NCI-H446 treated with DMSO at 0.1 percent for 48 hours (cell line): ENCODE measurements at regions not wholly inside any gene's neighbourhood (a gene's known extent, or its start where the extent isn't known, plus 50 kb on each side); places are given as distances from the start of the nearest gene placed in this dataset.
A peak's percentile ranks its signal among the peaks of the same experiment; 100 is the strongest.

Experiments used
- DNase-seq: peaks from one replicate; lab custom pipeline; 2025; lab: John Stamatoyannopoulos, UW

DNA sequence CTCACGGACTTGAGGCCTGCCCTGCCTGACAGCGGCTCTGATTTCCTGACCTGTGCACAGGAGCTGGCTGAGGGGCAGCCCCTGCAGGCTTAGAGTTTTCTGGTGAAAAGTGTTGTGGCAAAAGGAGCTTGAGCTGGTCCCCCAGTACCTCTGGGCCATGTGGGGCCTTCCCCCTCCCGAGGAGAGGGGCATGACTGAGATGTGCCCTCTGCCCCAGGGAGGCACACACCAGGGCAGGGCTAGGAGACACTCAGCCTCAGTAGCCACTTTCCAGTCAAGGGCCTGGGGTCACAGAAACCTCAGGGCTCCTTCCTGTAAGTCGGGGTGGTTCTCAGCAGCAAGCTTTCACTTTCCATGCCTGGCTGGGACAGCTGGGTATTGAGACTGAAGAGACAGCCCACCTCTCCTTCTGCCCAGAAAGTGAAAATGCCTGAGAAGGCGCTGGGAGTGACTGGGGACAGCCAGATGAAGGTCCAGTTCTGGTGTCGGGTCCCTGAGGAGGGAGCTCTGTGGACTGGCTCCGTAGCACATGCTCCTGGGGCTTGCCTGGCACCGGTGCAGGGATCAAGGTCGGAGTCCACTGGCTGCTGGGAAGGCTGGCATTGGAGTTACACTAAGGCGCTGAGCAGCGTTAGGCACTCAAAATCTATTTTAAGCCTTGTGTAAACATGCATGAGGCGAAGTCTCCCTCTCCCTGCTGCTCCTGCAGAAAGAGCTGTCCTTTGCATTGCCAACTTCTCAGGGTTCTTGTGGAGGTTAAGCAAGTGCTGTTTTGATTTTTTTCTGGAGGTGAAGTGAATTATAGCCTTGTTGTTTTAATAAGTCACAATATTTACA, 394.9 kb downstream of the GADD45G start:
- peak; percentile 53 for DNase-seq

DNA sequence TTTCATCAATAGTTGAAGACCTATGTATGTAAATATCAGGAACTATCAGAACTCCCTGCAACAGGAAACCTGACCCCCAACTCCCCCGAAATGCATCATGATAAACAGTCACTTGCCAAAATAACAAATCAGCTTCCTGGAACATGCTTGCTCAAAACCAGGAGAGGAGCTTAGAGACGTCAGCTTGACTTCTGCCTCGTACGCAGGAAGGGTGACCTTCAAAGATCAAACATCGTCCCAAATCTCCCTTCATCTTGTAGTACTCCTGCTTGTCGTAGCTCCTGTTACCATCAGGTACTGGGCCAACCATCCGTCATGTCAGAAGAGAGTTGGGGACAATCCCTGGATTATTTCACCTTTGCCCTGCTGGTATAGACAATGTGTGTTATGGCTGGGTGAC, 396.1 kb downstream of the GADD45G start:
- no peak for DNase-seq

DNA sequence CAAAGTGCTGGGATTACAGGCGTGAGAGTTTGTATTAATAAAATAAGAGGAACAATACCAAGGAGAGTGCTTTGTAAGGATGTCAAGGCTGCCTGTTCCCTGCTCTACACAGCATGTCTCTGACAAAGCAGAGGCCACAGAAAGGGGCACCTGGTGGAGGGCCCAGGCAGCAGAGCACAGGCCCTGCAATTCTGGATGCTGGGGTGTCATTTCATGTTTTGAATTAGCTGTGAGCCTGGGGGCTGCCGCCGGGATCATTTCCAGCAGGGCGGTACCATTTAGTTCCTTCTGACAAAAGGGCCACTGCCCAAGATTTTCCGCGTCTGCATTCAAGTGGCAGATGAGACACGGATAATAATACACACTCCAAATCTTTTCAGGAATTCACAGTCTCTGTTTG, 396.9 kb downstream of the GADD45G start:
- DNase-seq, result no peak

DNA sequence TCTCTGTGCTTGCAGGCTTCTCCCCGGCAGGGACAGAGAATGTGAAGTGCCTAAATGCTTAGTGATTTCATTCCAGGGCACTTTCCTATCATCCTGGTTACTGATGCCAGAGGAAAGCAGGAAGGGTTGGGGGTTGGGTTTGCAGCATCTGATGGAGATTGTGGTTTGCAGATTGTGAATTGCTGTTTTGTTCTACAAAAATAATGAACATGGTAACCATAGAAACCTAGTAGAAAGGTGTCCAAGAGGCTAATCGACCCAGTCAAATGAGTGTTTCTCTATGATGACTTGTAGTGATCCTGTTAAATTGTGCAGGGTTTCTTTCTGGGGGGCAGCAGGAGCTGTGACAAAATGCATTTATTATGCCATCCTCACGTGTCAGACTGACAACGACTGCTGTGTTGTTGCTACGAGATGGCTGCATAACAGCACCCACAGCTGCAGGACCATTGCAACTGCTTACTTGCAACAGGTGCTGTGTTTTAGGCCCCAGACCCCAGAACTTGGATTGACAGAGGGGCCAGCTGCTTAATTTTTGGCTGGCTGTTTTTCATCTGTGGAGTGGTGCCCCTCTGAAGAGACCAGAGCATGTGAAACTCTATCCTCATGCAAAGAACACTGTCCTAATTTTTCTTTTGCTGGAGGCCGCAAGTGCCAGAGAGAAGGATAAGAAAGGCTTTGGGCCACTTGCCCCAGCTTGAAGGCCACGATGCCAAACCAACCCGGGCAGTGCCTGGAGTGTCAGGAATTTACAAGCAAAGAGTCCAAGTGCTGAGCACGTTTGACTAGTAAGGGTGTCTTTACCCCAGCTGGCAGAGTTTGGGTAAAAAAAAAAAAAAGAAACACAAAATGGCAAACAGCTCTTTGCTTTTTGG, 397.8 kb downstream of the GADD45G start:
- peak; percentile 21 for DNase-seq

DNA sequence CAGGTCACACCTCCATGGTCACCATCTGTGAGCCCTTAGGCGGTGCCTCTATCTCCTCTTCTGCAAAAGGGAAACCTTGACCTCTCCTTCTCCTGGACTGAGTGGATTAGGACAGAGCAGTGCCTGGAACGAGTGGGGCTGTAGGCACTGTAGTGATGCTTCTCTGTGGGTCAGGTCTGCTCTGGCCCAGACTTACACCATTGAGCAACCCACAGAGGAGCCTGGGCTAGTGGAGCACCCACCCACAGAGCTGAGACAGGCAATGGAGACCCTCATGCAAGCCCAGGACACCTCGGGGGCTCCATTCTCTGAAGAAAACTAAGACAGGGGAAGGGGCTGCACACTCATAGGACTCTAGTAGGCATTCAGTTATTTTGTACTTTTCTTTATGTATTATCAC, 400.6 kb downstream of the GADD45G start:
- no peak for DNase-seq

DNA sequence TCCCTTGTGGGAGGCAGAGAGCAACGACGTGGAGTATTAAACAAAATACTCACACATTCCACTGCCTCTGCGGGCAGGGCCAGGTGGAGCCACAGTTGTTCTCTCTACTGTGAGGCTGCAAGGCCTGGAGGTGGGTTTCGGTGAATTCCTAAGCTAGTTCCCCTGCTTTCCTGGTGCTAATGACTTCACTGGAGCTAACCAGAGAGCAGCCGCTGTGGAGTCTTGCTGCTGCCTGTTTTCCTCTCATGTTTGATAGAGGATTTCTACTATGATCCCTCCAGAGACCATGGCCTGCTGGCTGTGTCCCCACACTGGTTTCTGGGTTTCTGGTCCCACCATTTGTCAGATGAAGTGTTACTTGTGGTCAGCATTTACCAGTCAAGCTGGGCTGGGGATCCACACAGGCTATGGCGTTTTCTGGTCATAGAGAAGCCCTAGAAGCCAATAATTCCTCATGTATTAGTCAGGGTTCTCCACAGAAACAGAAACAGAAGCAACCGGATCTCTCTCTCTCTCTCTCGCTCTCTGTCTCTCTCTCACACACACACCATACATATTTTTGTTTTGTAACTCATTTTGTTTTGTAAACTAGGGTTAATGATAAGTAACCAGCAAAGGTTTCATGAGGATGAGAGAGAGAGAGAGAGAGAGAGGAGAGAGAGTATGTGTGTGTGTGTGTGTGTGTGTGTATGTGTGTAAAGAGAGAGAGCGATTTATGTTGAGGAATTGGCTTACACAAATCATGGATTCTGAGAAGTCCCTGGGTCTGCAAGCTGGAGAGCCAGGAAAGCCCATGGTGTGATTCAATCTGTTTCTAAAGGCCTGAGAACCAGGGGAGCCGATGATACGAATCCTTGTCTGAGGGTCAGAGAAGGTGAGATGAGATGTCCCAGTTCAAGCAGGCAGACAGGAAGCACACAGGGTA, 403.0 kb downstream of the GADD45G start:
- no peak for DNase-seq

DNA sequence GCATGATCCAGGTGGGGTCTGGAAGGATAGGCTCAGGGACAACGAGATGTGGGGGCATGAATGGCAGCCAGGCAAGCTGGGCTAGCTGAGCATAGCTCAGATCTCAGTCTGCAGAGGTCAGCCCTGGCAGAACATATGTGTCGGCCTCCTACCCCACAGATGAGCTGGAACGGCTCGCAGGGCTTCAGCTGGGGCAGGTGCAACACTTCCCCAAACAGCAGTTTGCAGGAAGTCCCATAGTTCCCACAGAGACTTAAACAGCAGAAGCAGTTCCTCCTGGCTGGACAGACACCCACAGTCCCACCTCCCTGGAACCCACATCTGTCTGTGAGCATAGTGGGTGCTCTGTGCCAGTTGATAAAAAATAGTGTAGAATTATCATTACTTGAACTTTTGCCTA, 404.6 kb downstream of the GADD45G start:
- no peak for DNase-seq

DNA sequence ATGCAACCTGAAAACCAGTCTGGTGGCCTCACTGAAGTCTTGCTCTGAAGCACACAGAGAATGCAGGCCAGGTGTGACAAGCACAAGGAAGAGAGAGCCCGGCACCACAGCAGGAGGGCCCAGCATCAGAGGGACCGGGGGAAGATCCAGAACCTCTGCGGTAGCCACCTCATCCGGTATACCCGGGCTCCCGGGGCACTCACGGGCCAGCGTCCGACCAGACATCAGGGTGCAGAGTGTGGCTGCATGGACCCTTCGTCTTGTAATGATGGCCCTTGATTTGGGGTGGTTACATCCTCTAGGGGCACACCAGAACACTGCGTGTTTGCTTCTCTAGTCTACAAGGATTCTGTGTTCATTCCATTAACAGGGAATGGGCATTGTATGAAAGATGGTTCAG, 406.0 kb downstream of the GADD45G start:
- no peak for DNase-seq

DNA sequence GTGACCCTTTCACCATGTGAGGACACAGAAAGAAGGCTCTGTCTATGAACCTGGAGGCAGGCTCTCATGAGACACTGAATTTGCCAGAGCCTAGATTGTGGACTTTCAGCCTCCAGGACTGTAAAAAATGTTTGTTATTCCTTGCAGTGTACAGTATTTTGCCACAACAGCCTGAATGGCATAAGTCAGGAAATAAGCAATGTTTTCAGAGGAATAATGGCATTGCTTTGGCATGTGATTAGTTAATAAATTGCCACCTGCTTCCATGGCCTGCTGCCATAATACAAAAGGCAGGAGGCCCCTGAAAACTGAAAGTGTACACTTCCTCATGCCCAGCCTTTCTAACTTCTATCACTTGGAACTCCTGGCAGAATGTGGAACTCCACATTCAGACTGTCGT, 408.1 kb downstream of the GADD45G start:
- no peak for DNase-seq

DNA sequence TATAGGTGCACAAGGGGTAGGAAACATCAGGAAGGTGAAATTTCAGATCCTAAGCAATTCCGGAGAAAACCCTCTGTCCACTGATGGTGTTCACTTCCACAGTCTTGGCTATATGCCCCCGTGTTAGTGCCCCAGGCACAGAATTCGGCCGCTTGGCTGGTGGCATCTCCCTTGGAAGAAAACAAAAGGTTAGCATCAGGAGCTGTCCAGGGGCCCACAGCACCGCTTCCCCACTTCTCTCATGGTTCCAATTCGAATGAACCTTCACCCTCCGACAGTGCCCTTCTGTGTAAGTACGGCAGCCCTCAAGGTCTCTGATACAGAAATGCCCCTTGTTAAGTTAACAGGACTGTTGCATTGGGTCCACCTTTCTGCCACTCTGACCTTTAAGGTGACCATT, 409.0 kb downstream of the GADD45G start:
- DNase-seq, result no peak

DNA sequence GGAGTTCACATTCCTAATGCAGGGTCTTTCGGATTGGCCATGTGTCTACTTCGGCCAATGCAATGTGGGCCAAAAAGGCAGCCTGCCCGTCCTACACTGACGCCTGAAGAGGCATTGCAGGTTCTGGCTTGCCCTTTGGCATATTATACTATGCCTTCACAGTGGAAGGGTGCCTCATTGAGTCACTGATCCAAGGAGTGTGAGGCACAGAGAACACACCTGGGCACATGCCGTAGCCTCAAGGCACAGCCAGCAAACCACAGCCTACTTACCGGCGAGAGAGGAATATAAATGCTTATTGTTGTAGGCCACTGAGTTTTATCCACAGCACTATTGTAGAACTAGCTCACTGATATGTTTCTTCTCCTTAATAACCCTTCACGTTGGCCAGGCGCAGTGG, 409.6 kb downstream of the GADD45G start:
- no peak for DNase-seq

DNA sequence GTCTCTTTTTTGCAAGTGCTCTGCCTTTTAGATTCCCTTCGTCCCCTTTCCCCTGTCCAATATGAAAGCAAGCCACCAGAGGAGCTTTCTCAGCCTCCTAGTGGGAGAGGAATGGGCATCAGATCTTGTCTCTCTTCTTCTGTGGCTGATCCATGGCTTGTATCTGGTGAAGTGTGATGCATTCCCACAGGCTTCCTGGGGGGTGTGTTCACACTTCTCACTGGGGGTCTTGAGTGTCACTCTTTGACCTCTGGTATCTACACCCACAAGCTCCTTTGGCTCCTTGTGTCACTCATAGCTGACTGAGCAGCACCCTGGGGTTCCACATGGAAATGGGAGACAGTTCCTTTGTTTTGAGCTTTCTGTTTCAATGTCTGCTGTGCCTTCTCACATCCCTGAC, 411.5 kb downstream of the GADD45G start:
- DNase-seq, result no peak

DNA sequence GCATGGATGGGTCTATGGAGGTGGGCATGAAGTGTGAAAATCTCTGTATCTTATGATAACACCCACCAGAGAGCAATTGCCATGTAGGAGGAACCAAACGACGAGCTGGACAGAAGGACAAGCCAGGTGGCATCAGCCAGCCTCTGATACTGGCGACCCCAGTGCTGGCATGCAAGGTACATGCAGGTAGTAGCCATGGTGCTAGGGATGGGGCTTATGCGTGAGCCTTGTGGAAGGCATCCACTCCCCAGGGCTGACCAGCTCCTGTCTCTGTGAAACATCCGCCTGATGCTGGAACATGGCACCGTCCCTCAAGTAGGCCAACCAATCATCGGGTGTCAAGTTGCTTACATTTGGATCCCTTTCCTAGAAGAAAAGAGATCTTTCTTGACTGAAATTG, 412.9 kb downstream of the GADD45G start:
- DNase-seq, result no peak

DNA sequence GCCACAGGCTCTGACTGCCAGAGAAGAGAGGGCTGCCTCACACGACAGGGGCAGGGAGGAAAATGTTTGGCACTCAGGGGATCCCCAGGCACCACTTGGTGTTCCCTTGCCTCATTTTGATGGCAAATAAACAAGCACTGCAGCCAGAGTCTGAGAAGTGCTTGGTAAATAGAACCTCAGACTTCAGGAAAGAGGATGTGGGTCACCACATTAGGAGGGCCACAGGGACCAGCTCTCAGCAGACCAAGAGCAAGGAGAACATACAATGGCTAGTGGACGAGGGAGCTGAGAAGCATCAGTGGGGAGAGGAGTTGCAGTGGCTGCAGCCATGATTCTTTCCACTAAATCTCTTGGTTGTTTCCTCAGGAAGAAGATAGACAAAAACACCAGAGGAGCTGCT, 413.9 kb downstream of the GADD45G start:
- DNase-seq, result no peak

DNA sequence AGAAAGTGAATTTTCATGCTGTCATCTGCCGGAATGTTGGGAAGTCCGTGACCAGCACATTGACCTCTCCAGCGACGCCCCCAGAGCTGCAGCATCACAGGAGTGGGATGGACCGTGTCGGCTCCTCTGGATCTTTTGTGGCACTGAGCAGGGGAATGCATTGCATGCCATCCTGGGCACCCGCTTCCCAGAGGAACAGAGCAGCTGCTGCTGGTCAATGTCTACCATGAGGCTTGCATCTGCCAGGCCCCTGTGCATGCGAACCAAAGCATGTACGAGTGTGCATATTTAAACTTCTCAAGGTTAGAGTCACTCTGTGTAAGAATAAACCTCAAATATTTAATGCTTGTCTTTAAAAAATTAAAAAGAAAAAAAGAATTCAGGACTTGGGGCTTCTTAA, 414.8 kb downstream of the GADD45G start:
- no peak for DNase-seq

DNA sequence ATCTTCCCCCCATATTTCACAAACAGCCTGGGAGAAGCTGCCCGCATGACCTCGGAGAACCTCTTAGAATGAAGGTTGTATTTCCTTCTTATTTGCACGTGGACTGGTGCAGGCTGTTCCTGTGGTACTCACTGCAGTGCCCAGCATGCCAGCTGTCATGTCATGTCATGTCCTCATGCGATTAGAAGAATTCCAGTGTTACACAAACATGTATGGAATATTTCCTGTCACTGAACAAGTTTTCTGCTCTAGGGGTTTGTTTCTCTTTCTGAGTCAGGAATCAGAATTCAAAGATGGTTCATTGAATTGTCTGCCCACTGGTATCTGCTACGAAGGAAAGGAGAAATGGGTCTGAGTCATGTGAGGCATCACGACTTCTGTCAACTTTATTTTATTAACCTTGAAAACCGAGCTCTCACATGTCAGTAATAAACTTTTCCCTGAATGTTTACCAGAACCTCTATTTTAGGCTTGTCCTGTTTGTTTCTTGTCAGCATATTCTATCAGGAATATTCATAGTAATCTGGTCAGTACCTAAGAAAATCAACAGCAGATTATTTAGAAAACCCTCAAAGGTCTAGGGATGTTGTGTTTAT, 415.6 kb downstream of the GADD45G start:
- no peak for DNase-seq

DNA sequence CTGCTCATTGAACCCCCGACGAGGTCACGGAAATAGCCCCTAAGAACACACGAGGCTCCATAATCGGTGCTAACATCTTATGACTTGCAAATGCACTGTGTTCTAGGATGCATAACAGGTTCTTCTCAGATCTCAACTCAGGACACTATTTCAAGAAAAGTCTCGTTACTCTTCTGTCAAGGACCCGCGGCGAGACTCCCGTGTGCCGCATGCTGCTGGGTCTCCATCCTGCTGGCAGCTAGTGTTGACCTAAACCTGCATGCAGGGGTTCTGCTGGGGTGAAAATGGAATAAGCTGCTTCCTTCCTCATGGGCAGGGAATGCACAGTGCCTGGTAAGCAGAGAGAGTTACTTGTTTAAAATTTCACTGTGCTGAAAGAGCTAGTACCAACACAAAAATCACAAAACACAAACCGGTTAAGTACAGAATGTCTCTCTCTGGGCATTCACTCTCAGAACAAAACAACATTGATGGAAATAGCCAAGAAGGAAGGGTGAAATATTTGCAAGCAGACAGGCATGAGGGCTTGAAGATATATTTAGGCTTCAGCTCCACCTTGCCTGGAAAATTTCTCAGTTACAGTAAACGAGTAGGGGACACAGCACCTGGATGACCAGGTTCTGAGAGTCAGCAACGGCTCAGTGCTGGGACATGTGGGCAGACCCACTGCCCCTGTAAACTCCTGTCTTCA, 416.5 kb downstream of the GADD45G start:
- DNase-seq, result no peak

DNA sequence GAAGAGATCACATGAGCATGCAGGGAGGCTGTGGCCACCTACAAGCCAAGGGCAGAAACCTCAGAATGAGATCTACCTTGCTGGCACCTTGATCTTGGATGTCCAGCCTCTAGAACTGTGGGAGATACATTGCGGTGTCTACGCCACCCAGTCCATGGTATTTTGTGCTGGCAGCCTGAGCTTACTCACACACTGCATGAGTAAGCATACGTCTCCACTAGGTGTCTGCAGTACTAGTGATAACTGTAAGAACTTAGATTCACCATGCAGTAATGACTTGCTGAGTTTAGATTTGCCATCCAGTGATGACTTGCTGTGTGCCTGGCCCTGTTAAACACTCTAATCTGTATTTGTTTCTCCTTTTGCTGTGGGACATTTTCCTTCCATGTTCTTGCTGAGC, 417.7 kb downstream of the GADD45G start:
- DNase-seq, result no peak

DNA sequence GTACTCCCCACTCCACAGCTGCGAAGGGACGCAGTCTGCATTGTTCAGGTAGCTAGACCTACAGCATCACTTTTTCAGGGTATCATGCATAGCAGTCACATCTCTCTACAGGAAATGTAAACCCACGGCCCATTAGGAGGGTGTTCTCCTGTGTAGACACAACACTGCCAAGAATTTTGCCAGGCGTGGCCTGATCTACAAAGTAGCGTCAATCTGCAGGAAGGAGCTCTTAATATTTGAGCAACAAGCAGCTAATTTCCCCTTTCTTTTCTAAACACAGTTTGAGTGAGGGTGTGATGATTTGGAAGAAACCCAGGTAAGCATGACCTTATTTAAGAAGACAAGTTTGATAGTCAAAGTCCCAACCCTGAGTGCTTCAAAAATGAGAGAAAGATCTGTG, 419.0 kb downstream of the GADD45G start:
- DNase-seq, result no peak

DNA sequence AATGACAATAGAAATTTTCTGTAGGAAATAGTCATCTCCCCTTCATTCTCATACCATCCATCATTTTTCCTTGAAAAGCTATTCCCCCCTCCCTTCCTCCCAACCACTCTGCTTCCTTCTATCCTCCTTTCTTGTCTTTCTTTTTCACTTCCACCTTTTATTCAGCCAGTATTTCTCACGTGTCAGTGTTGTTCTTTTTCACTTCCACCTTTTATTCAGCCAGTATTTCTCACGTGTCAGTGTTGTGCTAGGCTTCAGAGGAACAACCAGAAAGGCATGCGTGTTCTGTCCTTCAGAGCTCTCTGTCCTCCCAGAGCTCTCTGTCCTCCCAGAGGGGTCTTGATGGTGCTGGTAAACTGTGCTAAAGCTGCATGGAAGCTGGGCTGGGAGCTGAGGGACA, 419.6 kb downstream of the GADD45G start:
- no peak for DNase-seq

DNA sequence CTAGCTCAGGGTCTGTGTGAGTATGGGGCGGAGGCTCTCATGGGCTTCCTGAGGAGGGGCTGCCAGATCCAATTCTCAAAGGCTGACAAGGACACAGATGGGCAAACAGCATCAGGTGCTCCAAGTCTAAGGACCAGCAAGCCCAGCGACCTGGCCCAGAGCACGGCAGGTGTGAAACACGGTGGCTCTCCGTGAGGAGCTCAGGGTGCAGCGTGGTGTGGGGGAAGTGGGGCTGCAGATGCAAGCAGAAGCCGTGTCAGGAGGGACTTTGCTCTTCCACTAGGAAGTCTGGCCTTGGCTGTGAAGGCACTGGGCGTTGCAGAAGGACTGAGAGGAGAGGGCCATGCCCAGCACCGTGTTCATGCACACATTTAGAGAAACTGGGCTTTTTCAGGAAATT, 420.0 kb downstream of the GADD45G start:
- no peak for DNase-seq
